ENCODE measurements at regions not wholly inside any gene's neighbourhood (a gene's known extent, or its start where the extent isn't known, plus 50 kb on each side); places are given as distances from the start of the nearest gene placed in this dataset.

DNA sequence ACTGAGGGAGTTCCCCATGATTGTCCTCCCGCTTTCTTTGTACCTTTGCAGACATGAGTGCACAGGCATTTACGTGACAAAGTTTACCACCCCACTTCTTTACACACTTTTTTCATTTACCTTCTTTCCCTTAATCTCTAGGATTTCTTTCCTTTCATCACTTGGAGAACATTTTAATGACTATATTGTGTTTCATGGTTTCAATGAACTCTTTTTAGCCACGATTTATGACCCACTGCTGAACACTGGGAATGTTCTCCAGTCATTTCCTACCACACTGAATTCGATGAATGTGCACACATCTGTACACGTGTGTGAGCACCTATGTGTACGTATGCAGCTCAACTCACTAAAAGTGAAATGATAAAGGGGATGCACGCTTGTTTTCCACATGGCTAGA is 371.7 kb upstream of the IGFBP3 start:
- TF ChIP-seq, protein P1, sequence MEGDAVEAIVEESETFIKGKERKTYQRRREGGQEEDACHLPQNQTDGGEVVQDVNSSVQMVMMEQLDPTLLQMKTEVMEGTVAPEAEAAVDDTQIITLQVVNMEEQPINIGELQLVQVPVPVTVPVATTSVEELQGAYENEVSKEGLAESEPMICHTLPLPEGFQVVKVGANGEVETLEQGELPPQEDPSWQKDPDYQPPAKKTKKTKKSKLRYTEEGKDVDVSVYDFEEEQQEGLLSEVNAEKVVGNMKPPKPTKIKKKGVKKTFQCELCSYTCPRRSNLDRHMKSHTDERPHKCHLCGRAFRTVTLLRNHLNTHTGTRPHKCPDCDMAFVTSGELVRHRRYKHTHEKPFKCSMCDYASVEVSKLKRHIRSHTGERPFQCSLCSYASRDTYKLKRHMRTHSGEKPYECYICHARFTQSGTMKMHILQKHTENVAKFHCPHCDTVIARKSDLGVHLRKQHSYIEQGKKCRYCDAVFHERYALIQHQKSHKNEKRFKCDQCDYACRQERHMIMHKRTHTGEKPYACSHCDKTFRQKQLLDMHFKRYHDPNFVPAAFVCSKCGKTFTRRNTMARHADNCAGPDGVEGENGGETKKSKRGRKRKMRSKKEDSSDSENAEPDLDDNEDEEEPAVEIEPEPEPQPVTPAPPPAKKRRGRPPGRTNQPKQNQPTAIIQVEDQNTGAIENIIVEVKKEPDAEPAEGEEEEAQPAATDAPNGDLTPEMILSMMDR (IDR thresholded peaks at IDR 0.05), result no peak
- H3K27ac Mint-ChIP-seq (ENCODE audit: unreplicated experiment), result peak overlapping the region; percentile 95

DNA sequence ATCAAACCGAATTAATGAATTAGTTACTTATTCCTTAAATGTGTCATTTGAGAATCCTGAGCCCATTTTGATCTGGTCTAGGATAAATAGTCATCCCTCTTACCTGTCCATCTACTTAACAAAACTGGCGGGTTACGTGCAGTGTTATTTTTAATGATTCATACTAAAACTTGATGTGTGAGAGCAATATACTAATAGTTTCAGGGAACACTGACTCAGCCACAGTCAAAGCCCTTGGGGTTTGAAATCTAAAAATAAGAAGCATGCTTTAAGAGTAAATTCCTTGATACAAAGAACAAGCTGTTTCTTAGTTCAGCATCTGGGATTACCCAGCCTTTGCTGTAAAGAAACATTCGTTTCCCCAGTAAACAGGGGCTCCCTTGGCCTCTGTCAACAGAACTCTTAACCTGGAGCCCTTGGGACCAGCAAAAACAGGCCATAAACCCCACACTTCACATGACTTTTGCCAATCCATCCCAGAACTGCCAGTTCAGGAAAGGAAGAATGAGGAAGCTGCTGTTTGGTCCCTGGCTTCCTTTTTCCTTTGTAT is 370.6 kb upstream of the IGFBP3 start:
- Mint-ChIP-seq H3K36me3 (ENCODE audit: unreplicated experiment) (no peaks in the 10 kb centered on the region), H3K27ac (ENCODE audit: unreplicated experiment) (peak overlapping the region; percentile 95), H3K4me3 (ENCODE audit: unreplicated experiment) (peak overlapping the region; percentile 8), H3K9me3 (ENCODE audit: unreplicated experiment) (peaks cover 3% of the 10 kb centered on the region), H3K27me3 (ENCODE audit: unreplicated experiment) (no peaks in the 10 kb centered on the region), H3K4me1 (ENCODE audit: unreplicated experiment) (peaks cover 24% of the 10 kb centered on the region)
- no peak for DNase-seq (ENCODE audit: extremely low spot score, unreplicated experiment)
- TF ChIP-seq, protein P1 (IDR thresholded peaks at IDR 0.05), result no peak

More for the DNA sequence above, 371.7 kb upstream of the IGFBP3 start:
- H3K9me3 Mint-ChIP-seq (ENCODE audit: unreplicated experiment), result peaks cover 8% of the 10 kb centered on the region
- H3K36me3 Mint-ChIP-seq (ENCODE audit: unreplicated experiment), result peaks cover 3% of the 10 kb centered on the region
- no peak overlapping the region for H3K4me3 Mint-ChIP-seq (ENCODE audit: unreplicated experiment)
- DNase-seq (ENCODE audit: extremely low spot score, unreplicated experiment), result no peak
- peaks cover 24% of the 10 kb centered on the region for H3K4me1 Mint-ChIP-seq (ENCODE audit: unreplicated experiment)
- no peaks in the 10 kb centered on the region for H3K27me3 Mint-ChIP-seq (ENCODE audit: unreplicated experiment)

DNA sequence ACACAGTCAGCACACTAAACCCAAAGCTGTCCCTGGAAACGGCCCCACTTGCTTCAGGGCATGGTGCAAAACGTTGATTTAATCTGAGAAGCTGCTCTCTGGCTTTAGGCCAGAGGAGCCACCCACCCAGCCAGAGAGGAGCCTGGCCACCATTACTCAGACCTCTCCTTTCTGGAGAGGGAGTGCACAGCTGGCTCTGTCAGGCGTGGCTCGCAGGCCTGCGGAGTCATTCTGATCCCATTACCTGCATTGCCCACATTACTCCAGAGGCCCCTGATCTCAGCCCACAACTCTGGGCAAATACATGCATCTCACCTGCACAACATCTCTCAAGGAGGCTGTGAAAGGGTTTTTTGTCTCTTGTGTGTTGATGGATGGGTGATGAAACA is 370.0 kb upstream of the IGFBP3 start:
- no peak for DNase-seq (ENCODE audit: extremely low spot score, unreplicated experiment)
- H3K27me3 Mint-ChIP-seq (ENCODE audit: unreplicated experiment), result no peaks in the 10 kb centered on the region
- H3K9me3 Mint-ChIP-seq (ENCODE audit: unreplicated experiment), result peaks cover 2% of the 10 kb centered on the region
- TF ChIP-seq, protein P1 (IDR thresholded peaks at IDR 0.05), result no peak
- peak overlapping the region; percentile 95 for H3K27ac Mint-ChIP-seq (ENCODE audit: unreplicated experiment)
- H3K4me1 Mint-ChIP-seq (ENCODE audit: unreplicated experiment), result peaks cover 24% of the 10 kb centered on the region
- peak overlapping the region; percentile 8 for H3K4me3 Mint-ChIP-seq (ENCODE audit: unreplicated experiment)
- no peaks in the 10 kb centered on the region for H3K36me3 Mint-ChIP-seq (ENCODE audit: unreplicated experiment)

DNA sequence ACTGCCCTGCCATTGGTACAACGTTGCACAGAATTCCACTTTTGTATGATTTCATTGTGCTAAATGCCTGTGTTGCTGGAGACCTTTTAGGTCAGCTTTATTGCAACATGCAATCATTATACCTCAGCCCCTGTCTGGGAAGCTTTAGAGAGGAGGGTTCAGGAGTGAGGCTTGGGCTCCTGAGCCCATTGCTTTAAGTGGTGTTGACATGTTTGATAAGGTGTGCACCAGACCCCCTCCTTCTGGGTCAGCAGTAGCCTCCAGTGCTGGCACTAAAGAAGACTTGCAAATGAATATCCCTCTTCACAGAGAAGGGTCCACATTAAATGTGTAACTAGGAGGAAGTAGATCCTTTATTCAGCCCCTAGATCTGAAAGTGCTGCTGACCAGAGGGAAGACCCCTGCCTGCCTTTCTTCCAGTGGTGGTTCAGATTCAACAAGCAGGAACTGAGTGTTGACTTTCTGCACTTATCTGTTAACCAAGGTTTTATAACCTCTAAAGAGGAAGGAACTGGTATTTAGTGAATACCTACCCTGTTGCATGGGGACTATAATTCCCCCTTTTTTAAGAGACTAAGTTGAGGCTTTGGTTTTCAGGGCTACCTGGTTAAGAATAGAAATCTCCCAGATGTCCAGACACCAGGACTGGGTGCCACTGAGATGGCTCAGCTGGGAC is 369.4 kb upstream of the IGFBP3 start:
- no peak for DNase-seq (ENCODE audit: extremely low spot score, unreplicated experiment)
- peak overlapping the region; percentile 95 for H3K27ac Mint-ChIP-seq (ENCODE audit: unreplicated experiment)
- H3K36me3 Mint-ChIP-seq (ENCODE audit: unreplicated experiment), result no peaks in the 10 kb centered on the region
- no peak overlapping the region for H3K4me3 Mint-ChIP-seq (ENCODE audit: unreplicated experiment)
- TF ChIP-seq, protein P1 (IDR thresholded peaks at IDR 0.05), result no peak
- no peaks in the 10 kb centered on the region for H3K9me3 Mint-ChIP-seq (ENCODE audit: unreplicated experiment)
- no peaks in the 10 kb centered on the region for H3K27me3 Mint-ChIP-seq (ENCODE audit: unreplicated experiment)
- peaks cover 24% of the 10 kb centered on the region for H3K4me1 Mint-ChIP-seq (ENCODE audit: unreplicated experiment)

DNA sequence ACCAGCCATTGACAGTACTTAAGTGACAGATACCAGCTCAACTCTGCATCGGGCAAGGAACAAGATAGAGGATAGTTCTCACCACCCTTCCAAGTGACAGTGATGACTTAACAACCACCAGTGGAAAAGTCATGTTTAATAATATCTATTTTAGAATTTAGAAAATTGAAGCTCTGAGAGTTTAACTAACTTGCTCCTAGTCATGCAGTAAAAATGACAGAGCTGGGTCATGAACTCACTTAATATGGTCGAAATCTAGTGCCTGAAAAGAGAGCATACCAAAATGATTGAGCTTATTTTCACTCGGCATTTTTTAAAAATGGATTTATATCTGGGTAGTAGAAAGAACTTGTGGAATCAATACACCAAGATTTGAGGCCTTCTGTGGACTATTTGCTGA is 367.8 kb upstream of the IGFBP3 start:
- no peak for DNase-seq (ENCODE audit: extremely low spot score, unreplicated experiment)
- TF ChIP-seq, protein P1 (IDR thresholded peaks at IDR 0.05), result no peak
- no peak overlapping the region for H3K4me3 Mint-ChIP-seq (ENCODE audit: unreplicated experiment)
- no peaks in the 10 kb centered on the region for H3K27me3 Mint-ChIP-seq (ENCODE audit: unreplicated experiment)
- H3K4me1 Mint-ChIP-seq (ENCODE audit: unreplicated experiment), result peaks cover 24% of the 10 kb centered on the region
- no peak overlapping the region for H3K27ac Mint-ChIP-seq (ENCODE audit: unreplicated experiment)
- H3K36me3 Mint-ChIP-seq (ENCODE audit: unreplicated experiment), result no peaks in the 10 kb centered on the region
- no peaks in the 10 kb centered on the region for H3K9me3 Mint-ChIP-seq (ENCODE audit: unreplicated experiment)
